BLaER1 treated with 17β-estradiol and CSF1 and Interleukin-3, amounts not matched to agents 10 nM and 100 nM (cell line): ENCODE measurements at regions not wholly inside any gene's neighbourhood (a gene's known extent, or its start where the extent isn't known, plus 50 kb on each side); places are given as distances from the start of the nearest gene placed in this dataset.

Experiments
- H3K27ac ChIP-seq, 11 experiments: shearing (Covaris generic); formaldehyde crosslinking; 2 replicates each; pipeline ENCODE4 v1.8.1; 2022
- H3K27me3 ChIP-seq, 11 experiments: shearing (Covaris generic); formaldehyde crosslinking; 2 replicates each; pipeline ENCODE4 v1.8.1; 2022
- H3K36me3 ChIP-seq, 11 experiments: shearing (Covaris generic); formaldehyde crosslinking; 2 replicates each; pipeline ENCODE4 v1.8.1; 2022
- H3K4me1 ChIP-seq, 10 experiments: shearing (Covaris generic); formaldehyde crosslinking; 2 replicates each; pipeline ENCODE4 v1.8.1; 2022
- H3K4me2 ChIP-seq, 11 experiments: shearing (Covaris generic); formaldehyde crosslinking; 2 replicates each; pipeline ENCODE4 v1.8.1; 2022
- H3K4me3 ChIP-seq, 10 experiments: shearing (Covaris generic); formaldehyde crosslinking; 2 replicates each; pipeline ENCODE4 v1.8.1; 2022
- H3K9ac ChIP-seq, 11 experiments: shearing (Covaris generic); formaldehyde crosslinking; 2 replicates each; pipeline ENCODE4 v1.8.1; 2022
- H3K9me3 ChIP-seq, 11 experiments: shearing (Covaris generic); formaldehyde crosslinking; replicated peaks in 1 of 11; 2 replicates each; pipeline ENCODE4 v1.8.1; 2022
- H4K20me1 ChIP-seq, 11 experiments: shearing (Covaris generic); formaldehyde crosslinking; 2 replicates each; pipeline ENCODE4 v1.8.1; 2022
- Cebpa-rat ChIP-seq, 11 experiments: shearing (Covaris generic); IDR thresholded peaks; 2 replicates each; pipeline ENCODE4 v1.8.1; 2022

DNA sequence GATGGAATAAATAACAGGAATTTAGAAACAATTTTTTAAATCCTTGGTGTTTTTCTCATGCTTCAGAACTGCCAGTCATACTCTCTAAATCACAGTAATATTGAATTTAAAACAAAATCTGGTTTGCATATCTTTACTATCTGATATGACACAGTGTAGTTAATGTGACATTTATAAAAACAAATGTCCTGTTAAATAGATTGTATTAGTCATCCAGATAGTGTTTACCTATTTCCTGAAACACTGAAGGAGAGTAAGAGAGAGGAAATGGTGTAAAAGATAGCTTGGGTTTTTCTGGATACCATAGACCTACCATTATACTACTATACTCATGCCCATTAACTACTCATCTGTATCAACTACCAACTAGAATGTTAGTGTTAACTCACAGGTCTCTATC is 292.3 kb downstream of the MAN2A1 start:
- H3K36me3 ChIP-seq, result no peaks in the 10 kb centered on the region
- H3K9ac ChIP-seq, result no peak overlapping the region
- no peak overlapping the region for H3K4me2 ChIP-seq
- no peaks in the 10 kb centered on the region for H4K20me1 ChIP-seq
- peaks cover 0 to 7% (median 0%) of the 10 kb centered on the region in 10 experiments; a peak in 2 of 20 replicates for H3K4me1 ChIP-seq
- peaks cover 0 to 7% (median 0%) of the 10 kb centered on the region in 11 experiments; a peak in 2 of 22 replicates for H3K9me3 ChIP-seq
- no peak overlapping the region for H3K27ac ChIP-seq
- no peaks in the 10 kb centered on the region for H3K27me3 ChIP-seq
- no peak for TF ChIP-seq Cebpa-rat (IDR thresholded peaks at IDR 0.05)
- H3K4me3 ChIP-seq, result no peak overlapping the region

DNA sequence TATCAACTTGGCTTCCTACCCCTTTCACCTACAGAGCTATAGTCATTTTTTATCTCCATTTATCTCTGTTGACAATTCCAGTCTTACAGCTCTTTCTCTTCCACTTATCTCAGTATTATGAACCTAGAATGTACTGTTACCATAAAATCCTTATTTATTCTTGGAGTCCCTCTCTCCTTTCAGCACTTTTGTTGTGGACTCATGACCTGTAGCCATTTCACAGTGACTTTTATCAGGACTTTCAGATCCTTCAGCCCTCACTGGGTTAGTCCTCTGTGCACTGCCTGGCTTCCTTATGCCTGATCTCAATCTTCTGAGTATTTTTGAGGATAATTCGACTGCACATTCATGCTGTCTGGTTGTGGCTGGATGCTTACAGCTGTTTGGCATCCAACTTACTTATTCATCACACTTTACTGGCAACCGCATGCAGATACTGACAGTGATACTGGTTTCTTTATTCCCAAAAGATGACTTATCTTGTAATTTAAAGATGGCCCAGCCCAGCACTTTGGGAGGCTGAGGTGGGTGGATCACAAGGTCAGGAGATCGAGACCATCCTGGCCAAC is 293.3 kb downstream of the MAN2A1 start:
- Histone ChIP-seq H3K4me3 (no peak overlapping the region), H3K4me1 (peaks cover 0 to 7% (median 0%) of the 10 kb centered on the region in 10 experiments; a peak in 2 of 20 replicates), H3K27me3 (no peaks in the 10 kb centered on the region), H3K4me2 (no peak overlapping the region), H3K27ac (no peak overlapping the region), H4K20me1 (no peaks in the 10 kb centered on the region), H3K36me3 (no peaks in the 10 kb centered on the region), H3K9me3 (peaks cover 0 to 7% (median 0%) of the 10 kb centered on the region in 11 experiments; a peak in 2 of 22 replicates), H3K9ac (no peak overlapping the region)
- TF ChIP-seq Cebpa-rat (IDR thresholded peaks at IDR 0.05), result no peak

DNA sequence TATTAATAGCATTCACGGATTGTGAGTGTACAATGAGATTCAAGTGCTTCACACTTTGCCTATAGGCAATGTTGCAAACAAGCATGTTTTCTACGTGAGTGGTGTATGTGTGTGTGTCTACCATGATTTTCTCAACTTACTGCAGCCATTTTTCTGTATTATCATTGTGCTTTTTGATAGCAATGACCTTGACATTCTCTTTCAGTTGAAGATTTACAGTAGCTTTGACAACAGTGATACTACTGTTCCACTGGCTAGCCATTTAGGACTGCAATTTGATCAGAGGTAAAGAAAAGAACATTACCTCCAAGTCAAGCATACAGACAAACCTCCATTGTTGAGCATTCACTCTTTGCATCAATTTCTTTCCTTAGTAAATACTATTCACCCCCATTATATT is 297.0 kb downstream of the MAN2A1 start:
- Histone ChIP-seq H3K9ac (no peak overlapping the region), H3K4me2 (no peak overlapping the region)

DNA sequence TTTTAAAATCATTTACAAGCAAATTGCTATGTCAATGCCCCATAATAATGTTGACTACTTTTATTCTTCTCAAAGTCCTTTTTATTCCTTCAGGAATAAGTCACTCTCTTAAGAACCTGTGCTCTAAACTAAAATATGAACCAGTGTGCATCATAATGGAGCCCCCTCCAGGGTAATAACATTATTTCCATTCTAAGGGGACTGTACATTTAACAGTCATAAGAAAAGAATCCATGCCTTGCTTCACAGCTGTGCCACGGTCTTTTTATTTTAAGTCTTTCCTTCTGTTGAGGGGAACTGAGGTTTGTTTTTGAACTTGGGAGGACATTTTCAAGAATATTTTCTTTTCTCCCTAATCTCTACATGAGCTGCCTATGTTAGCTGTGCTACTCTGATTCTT is 297.6 kb downstream of the MAN2A1 start:
- TF ChIP-seq Cebpa-rat (IDR thresholded peaks at IDR 0.05), result no peak
- Histone ChIP-seq H3K4me1 (peaks cover 0 to 7% (median 0%) of the 10 kb centered on the region in 10 experiments; a peak in 2 of 20 replicates), H3K4me2 (no peak overlapping the region), H3K36me3 (no peaks in the 10 kb centered on the region), H3K4me3 (no peak overlapping the region), H3K27ac (no peak overlapping the region), H3K9ac (no peak overlapping the region), H3K27me3 (no peaks in the 10 kb centered on the region), H3K9me3 (peaks cover 0 to 7% (median 0%) of the 10 kb centered on the region in 11 experiments; a peak in 2 of 22 replicates), H4K20me1 (no peaks in the 10 kb centered on the region)

More for the DNA sequence above, 297.0 kb downstream of the MAN2A1 start:
- Histone ChIP-seq H4K20me1 (no peaks in the 10 kb centered on the region), H3K9me3 (peaks cover 0 to 7% (median 0%) of the 10 kb centered on the region in 11 experiments; a peak in 2 of 22 replicates), H3K4me1 (peaks cover 0 to 7% (median 0%) of the 10 kb centered on the region in 10 experiments; a peak in 2 of 20 replicates), H3K36me3 (no peaks in the 10 kb centered on the region), H3K27ac (no peak overlapping the region), H3K27me3 (no peaks in the 10 kb centered on the region), H3K4me3 (no peak overlapping the region)
- no peak for TF ChIP-seq Cebpa-rat (IDR thresholded peaks at IDR 0.05)

DNA sequence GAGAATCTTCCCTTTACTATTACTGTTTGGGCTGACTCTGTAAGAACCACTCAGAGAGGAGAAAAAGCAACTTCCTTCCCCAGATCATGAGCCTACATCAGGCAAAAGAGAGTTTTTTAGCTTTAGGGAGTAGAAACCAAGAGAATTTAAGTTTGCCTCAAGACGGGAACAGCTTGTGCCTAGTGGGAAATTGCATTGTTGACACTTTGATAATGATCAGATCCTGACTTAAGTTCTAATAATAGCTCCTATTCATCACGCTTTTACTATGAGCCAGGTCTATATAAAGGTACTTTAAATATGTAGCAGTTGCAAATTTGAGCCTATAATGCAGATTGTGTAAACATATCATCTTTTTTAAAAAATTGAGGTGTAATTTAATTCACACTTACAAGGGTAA is 298.2 kb downstream of the MAN2A1 start:
- peaks cover 0 to 7% (median 0%) of the 10 kb centered on the region in 11 experiments; a peak in 2 of 22 replicates for H3K9me3 ChIP-seq
- H3K4me2 ChIP-seq, result no peak overlapping the region
- no peaks in the 10 kb centered on the region for H3K36me3 ChIP-seq
- no peak for TF ChIP-seq Cebpa-rat (IDR thresholded peaks at IDR 0.05)
- H3K4me1 ChIP-seq, result peaks cover 0 to 7% (median 0%) of the 10 kb centered on the region in 10 experiments; a peak in 2 of 20 replicates
- H4K20me1 ChIP-seq, result no peaks in the 10 kb centered on the region
- no peak overlapping the region for H3K4me3 ChIP-seq
- no peak overlapping the region for H3K27ac ChIP-seq
- no peak overlapping the region for H3K9ac ChIP-seq
- no peaks in the 10 kb centered on the region for H3K27me3 ChIP-seq

DNA sequence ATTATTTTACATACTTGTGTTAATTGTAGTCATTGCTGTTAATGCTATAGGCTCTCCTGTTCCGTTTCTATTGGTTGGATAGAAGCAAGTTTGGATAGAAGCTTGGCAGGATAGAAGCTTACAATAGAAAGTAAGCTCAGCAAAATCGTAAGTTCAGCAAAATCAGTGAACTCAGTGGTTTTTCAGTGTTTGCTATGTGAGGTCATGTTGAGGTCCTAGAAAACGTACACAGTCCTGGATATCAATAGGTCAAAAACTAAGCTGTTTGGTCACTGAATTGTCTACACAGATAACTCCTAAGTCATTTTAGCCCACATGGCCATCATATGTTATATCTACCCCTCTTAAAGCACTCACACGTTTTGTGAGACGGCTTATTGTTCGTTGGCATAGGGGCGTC is 299.4 kb downstream of the MAN2A1 start:
- no peak overlapping the region for H3K4me2 ChIP-seq
- H4K20me1 ChIP-seq, result no peaks in the 10 kb centered on the region
- H3K9me3 ChIP-seq, result peaks cover 0 to 5% (median 0%) of the 10 kb centered on the region in 11 experiments; a peak in 2 of 22 replicates
- no peaks in the 10 kb centered on the region for H3K27me3 ChIP-seq
- peaks cover 0 to 7% (median 0%) of the 10 kb centered on the region in 10 experiments; a peak in 2 of 20 replicates for H3K4me1 ChIP-seq
- no peaks in the 10 kb centered on the region for H3K36me3 ChIP-seq
- H3K27ac ChIP-seq, result no peak overlapping the region
- no peak overlapping the region for H3K9ac ChIP-seq
- H3K4me3 ChIP-seq, result no peak overlapping the region
- no peak for TF ChIP-seq Cebpa-rat (IDR thresholded peaks at IDR 0.05)

DNA sequence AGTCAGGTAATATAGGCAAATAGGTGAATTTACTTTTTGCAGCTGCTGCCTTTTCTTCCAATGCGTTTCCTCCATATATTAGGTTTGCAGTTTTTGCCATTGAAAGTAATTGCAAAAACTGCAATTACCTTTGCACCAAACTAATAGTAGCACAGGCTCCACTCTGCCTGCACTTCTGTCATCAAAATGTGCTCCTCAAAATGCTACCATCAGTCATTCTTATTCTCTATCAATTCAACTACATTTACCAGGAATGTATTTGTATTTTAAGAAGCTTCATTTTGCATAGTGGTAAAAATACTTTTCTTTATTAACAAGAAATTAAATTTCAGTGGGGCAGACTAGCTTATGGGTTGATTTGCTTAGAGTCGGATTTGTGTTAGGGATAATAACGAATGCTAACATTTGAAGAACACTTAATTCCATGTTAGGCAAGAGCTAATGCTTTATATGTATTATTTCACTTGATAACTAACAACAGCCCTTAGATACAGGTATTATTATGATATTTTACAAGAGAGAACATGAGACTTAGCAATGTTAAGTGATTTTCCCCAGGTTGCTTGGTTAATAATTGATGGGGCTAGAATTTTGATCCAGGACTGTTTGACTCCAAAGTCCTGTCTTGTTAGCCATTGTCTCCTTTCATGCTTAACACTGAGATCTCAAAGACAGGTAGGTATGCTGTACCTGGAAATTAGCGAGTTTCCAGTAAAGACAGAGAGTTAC is 300.4 kb downstream of the MAN2A1 start:
- Histone ChIP-seq H3K9me3 (no peaks in the 10 kb centered on the region), H3K4me3 (no peak overlapping the region), H3K36me3 (no peaks in the 10 kb centered on the region), H3K4me2 (no peak overlapping the region), H3K27me3 (no peaks in the 10 kb centered on the region), H3K9ac (no peak overlapping the region), H3K27ac (no peak overlapping the region), H4K20me1 (no peaks in the 10 kb centered on the region), H3K4me1 (peaks cover 0 to 7% (median 0%) of the 10 kb centered on the region in 10 experiments; a peak in 2 of 20 replicates)
- no peak for TF ChIP-seq Cebpa-rat (IDR thresholded peaks at IDR 0.05)

DNA sequence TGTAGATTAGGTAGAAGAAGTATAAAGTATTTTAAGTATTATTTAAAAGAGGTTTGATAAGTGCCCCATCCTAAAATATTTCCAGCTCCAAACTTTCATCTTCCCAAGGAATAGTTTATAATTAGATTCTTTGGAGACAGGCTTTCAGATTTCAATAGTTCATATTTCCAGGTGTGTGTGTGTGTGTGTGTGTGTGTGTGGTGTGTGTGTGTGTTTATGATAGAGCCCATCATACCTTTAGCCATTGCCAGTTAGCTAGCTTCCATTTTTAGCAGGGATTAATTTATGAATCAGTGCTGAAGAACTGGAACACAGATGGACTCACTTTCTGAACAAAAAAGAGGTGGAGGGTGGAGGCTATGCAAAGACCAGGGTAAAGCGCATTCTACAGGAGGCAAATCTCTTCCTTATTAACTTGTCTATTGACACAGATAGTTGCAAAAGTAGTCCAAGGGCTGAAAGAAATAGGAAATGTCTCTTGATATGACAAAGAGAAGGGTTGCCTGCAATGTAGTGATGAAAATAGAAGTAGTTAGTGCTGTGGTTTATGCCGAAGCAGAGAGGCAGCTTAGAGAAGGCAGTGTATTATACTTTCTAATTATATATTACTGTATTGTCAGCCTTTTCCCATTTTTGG is 301.1 kb downstream of the MAN2A1 start:
- Histone ChIP-seq H3K9ac (no peak overlapping the region), H3K27ac (no peak overlapping the region), H3K27me3 (no peaks in the 10 kb centered on the region), H4K20me1 (no peaks in the 10 kb centered on the region), H3K4me2 (no peak overlapping the region), H3K4me1 (peaks cover 0 to 5% (median 0%) of the 10 kb centered on the region in 10 experiments; a peak in 2 of 20 replicates), H3K36me3 (no peaks in the 10 kb centered on the region), H3K4me3 (no peak overlapping the region), H3K9me3 (no peaks in the 10 kb centered on the region)
- no peak for TF ChIP-seq Cebpa-rat (IDR thresholded peaks at IDR 0.05)

DNA sequence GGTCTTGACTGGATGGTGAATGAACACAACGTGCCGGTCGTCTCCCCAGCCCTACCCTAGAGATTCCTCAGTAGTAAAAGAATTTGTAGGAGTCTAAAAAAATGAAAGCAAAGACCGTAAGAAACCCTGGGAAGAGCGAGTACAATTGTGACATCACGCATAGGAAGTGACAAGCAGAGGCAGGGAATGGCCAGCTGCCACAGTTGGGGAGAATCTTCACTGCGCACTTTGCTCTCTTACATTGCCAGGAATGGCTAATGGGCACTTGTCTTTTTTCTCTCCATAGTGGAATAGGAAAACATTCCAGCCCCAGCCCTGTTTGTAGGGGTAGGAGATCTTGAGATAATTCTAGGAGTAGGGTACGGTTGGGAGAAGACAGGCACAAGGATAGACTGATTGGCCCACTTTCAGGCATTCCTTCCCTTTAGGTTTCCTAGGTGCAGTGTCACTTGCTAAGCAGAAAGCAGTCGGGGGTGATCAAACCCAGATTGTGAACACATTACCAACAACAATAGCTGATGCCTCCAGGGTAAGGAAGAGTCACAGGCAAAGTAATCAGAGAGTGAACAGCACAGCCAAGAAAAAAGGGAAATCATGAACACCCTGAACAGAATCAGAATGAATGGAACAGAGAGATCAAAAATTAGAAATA is 302.7 kb downstream of the MAN2A1 start:
- Histone ChIP-seq H3K4me2 (no peak overlapping the region), H3K9me3 (no peaks in the 10 kb centered on the region), H3K4me3 (no peak overlapping the region), H4K20me1 (no peaks in the 10 kb centered on the region), H3K27ac (no peak overlapping the region), H3K9ac (no peak overlapping the region), H3K27me3 (no peaks in the 10 kb centered on the region), H3K4me1 (peaks cover 0 to 9% (median 0%) of the 10 kb centered on the region in 10 experiments; a peak in 4 of 20 replicates), H3K36me3 (no peaks in the 10 kb centered on the region)
- TF ChIP-seq Cebpa-rat (IDR thresholded peaks at IDR 0.05), result no peak
